Breast epithelium (tissue), 4 donors: ENCODE measurements at regions not wholly inside any gene's neighbourhood (a gene's known extent, or its start where the extent isn't known, plus 50 kb on each side); places are given as distances from the start of the nearest gene placed in this dataset.

ENCODE experiments used
- DNase-seq, 2 donors: peaks; one replicate each; pipeline ENCODE4 v3.0.0-alpha.2; 2019; ENCODE audit warnings: low spot score in 2 of 2
- H3K27ac ChIP-seq, 2 donors: fragments of 200-600 bp; sonication (generic) in 1 of 2; one replicate each; pipeline ENCODE4 v1.5.1; 2016 to 2019; ENCODE audit warnings: mild to moderate bottlenecking in 1 of 2
- H3K27me3 ChIP-seq, 2 donors: fragments of 200-600 bp; sonication (generic) in 1 of 2; one replicate each; pipeline versions ENCODE4 v1.5.1 to v1.6.0; 2017 to 2019; ENCODE audit warnings: control low read depth in 1 of 2, mild to moderate bottlenecking in 1 of 2
- H3K36me3 ChIP-seq: fragments of 200-600 bp; one replicate; pipeline ENCODE4 v1.5.1; 2019
- H3K4me1 ChIP-seq, 2 donors: fragments of 200-600 bp; sonication (generic); one replicate each; pipeline ENCODE4 v1.5.1; 2016 to 2019; ENCODE audit warnings: control low read depth in 1 of 2
- H3K4me3 ChIP-seq, 3 donors: fragments of 200-600 bp; sonication (generic); 1 replicate in 2 of 3; 2 replicates in 1 of 3; pipeline ENCODE4 v1.5.1; 2016 to 2019; ENCODE audit warnings: mild to moderate bottlenecking in 3 of 3, moderate library complexity in 2 of 3
- H3K9me3 ChIP-seq, 2 donors: fragments of 200-600 bp; sonication (generic) in 1 of 2; one replicate each; pipeline ENCODE4 v1.5.1; 2016 to 2019; ENCODE audit warnings: control low read depth in 1 of 2
- POLR2A ChIP-seq: fragments of 450-650 bp; IDR thresholded peaks from one replicate; pipeline ENCODE4 v1.6.1; 2016; ENCODE audit warnings: antibody characterized with exemption, mild to moderate bottlenecking, moderate library complexity
- POLR2AphosphoS5 ChIP-seq, 3 donors: sonication (generic); formaldehyde crosslinking; IDR thresholded peaks; one replicate each; pipeline ENCODE4 v1.6.1; 2017; ENCODE audit warnings: antibody characterized with exemption in 3 of 3
- intact Hi-C: fragments of 100-400 bp; cut with DNase I; formaldehyde crosslinking; loops from one replicate; pipeline ENCODE4 v1.15.1; 2023; ENCODE audit warnings: low total_unique reads
- TF ChIP-seq, protein P1 (sequence below), 3 donors: fragments of 450-650 bp; IDR thresholded peaks; one replicate each; pipeline ENCODE4 v1.5.1; 2016 to 2017; ENCODE audit warnings: antibody characterized with exemption in 3 of 3, mild to moderate bottlenecking in 3 of 3, moderate library complexity in 3 of 3

DNA sequence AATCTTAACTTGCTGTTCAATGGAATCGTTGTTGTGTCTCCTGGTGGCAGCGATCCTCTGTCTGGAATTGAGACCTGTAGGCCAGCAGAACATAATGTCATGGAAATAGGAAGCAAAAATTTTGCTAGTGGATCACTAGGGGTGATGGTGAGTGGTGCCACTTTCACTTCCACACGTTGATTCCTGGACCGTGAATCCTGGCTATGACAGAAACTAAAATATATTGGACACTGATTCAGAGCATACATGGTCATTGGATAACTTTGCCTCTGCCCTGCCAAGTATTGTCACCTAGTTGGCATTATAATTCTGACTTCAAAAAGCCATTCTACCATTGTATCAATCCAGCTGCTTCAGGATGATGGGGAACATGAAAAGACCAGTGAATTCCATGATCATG, 353.2 kb downstream of the IRX1 start:
- Histone ChIP-seq H3K36me3 (no peaks in the 10 kb centered on the region), H3K4me3 (no peak overlapping the region), H3K4me1 (no peaks in the 10 kb centered on the region), H3K27ac (no peak overlapping the region), H3K9me3 (no peaks in the 10 kb centered on the region), H3K27me3 (no peaks in the 10 kb centered on the region)
- DNase-seq, result no peak
- TF ChIP-seq, protein P1, sequence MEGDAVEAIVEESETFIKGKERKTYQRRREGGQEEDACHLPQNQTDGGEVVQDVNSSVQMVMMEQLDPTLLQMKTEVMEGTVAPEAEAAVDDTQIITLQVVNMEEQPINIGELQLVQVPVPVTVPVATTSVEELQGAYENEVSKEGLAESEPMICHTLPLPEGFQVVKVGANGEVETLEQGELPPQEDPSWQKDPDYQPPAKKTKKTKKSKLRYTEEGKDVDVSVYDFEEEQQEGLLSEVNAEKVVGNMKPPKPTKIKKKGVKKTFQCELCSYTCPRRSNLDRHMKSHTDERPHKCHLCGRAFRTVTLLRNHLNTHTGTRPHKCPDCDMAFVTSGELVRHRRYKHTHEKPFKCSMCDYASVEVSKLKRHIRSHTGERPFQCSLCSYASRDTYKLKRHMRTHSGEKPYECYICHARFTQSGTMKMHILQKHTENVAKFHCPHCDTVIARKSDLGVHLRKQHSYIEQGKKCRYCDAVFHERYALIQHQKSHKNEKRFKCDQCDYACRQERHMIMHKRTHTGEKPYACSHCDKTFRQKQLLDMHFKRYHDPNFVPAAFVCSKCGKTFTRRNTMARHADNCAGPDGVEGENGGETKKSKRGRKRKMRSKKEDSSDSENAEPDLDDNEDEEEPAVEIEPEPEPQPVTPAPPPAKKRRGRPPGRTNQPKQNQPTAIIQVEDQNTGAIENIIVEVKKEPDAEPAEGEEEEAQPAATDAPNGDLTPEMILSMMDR (IDR thresholded peaks at IDR 0.05), result no peak
- TF ChIP-seq POLR2AphosphoS5 (IDR thresholded peaks at IDR 0.05), result no peak
- intact Hi-C loops, result no loop called here

DNA sequence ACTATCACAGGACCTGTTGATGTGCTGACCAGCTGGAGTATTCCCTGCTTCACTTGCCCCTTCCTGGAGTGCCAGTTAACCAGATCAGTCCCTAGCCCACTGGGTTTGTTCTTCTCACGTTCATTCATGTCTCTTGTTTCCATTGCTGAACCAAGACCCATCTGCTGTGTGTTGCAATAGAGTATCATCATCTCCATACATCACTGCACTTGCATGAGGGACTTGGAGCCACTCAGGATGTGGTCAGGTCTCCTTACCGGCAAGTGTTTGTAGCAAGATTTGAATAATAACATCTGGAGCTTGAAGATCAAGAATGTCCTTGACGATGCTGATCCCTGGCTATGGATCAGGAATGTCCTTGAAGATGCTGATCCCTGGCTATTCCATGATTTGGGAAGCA, 358.6 kb downstream of the IRX1 start:
- intact Hi-C loops, result no loop called here

DNA sequence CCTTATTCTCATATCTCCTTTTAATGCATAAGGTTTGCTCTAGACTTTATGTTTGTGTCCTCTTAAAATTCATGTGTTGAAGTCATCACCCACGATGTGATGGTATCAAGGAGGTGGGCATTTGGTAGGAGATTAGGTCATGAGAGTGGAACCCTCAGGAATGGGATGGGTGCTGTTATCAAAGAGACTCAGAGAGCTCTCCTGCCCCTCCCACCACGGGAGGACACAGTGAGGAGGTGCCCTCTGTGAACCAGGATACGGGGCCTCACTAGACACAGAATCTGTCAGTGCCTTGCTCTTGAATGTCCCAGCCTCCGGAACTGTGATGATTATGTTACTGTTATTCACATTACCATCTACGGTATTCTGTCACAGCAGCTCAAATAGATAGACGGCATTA, 359.0 kb downstream of the IRX1 start:
- TF ChIP-seq, protein P1 (IDR thresholded peaks at IDR 0.05), result no peak
- TF ChIP-seq POLR2A (no peak), POLR2AphosphoS5 (IDR thresholded peaks at IDR 0.05) (no peak)
- H3K27ac ChIP-seq, result no peak overlapping the region

More for the DNA sequence above, 358.6 kb downstream of the IRX1 start:
- Histone ChIP-seq H3K4me3 (no peak overlapping the region), H3K36me3 (no peaks in the 10 kb centered on the region), H3K27ac (no peak overlapping the region), H3K27me3 (no peaks in the 10 kb centered on the region), H3K9me3 (no peaks in the 10 kb centered on the region), H3K4me1 (no peaks in the 10 kb centered on the region)
- no peak for TF ChIP-seq POLR2A
- DNase-seq, result no peak

DNA sequence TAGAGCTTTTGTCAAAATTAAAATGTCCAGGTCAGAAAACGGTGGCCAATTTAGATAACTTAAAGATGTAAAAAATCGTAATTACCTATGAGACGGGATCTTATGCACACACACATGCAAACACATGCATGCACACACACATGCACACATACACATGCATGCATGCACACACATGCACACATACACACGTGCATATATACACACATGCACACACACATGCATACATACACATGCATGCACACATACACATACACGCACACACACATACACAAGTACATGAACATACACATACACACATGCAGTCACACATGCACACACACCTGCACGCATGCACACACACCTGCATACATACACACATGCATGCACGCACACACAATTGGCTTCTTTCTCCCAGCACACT, 362.0 kb downstream of the IRX1 start:
- Histone ChIP-seq H3K36me3 (no peaks in the 10 kb centered on the region), H3K4me3 (no peak overlapping the region), H3K4me1 (no peaks in the 10 kb centered on the region), H3K9me3 (no peaks in the 10 kb centered on the region), H3K27me3 (no peaks in the 10 kb centered on the region), H3K27ac (no peak overlapping the region)
- TF ChIP-seq, protein P1 (IDR thresholded peaks at IDR 0.05), result no peak
- TF ChIP-seq POLR2AphosphoS5 (IDR thresholded peaks at IDR 0.05), result no peak
- TF ChIP-seq POLR2A, result no peak
- DNase-seq, result no peak
- intact Hi-C loops, result no loop called here

More for the DNA sequence above, 359.0 kb downstream of the IRX1 start:
- Histone ChIP-seq H3K4me1 (no peaks in the 10 kb centered on the region), H3K36me3 (no peaks in the 10 kb centered on the region), H3K27me3 (no peaks in the 10 kb centered on the region), H3K9me3 (no peaks in the 10 kb centered on the region), H3K4me3 (no peak overlapping the region)
- intact Hi-C loops, result no loop called here
- DNase-seq, result no peak

DNA sequence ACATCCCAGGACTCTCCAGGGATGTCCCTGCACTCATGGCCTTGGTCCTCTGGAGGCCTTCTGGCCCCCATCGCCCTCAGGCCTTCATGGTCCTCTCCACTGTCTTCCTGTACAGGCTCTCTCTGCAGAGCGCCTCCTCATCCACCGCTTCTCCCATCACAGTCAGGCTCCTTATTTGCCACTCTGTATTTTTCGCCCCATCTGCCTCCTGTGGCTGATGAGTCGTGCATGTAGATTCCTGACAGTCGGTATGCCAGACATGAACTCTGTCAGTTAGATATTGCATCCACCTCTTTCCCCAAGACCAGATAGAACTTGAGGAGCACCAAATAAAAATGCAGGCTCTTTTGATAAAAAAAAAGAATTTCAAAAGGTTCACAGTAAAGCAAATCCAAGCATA, 362.8 kb downstream of the IRX1 start:
- no peak overlapping the region for H3K27ac ChIP-seq
- H3K36me3 ChIP-seq, result no peaks in the 10 kb centered on the region
- no peak for DNase-seq
- TF ChIP-seq, protein P1 (IDR thresholded peaks at IDR 0.05), result no peak
- no peak for TF ChIP-seq POLR2A
- TF ChIP-seq POLR2AphosphoS5 (IDR thresholded peaks at IDR 0.05), result no peak
- H3K27me3 ChIP-seq, result no peaks in the 10 kb centered on the region
- intact Hi-C loops, result no loop called here
- H3K9me3 ChIP-seq, result no peaks in the 10 kb centered on the region
- H3K4me3 ChIP-seq, result no peak overlapping the region
- H3K4me1 ChIP-seq, result no peaks in the 10 kb centered on the region

DNA sequence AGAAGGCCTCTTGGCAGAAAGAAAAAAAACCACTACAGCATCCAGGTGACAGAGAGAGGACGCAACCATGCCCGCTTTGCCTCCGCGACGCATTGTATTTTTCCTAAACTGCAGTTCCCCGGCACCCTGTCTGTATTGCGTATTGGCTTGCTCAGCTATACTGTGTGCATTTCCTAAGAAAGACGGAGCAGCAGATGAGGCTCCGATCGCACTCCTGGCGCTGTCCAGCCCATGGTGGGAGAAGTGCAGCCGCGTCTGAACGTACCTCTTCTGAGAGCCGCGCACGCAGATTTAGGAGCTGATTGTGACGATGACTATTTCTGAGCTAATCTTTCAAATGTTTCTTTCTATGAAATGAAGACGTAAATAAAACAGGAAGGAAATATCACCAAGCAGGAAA, 366.5 kb downstream of the IRX1 start:
- no peaks in the 10 kb centered on the region for H3K27me3 ChIP-seq
- H3K27ac ChIP-seq, result no peak overlapping the region
- intact Hi-C loops, result no loop called here
- TF ChIP-seq POLR2A (no peak), POLR2AphosphoS5 (IDR thresholded peaks at IDR 0.05) (no peak)
- TF ChIP-seq, protein P1 (IDR thresholded peaks at IDR 0.05), result no peak
- no peak overlapping the region for H3K4me3 ChIP-seq
- H3K36me3 ChIP-seq, result no peaks in the 10 kb centered on the region
- peaks cover 0 to 3% of the 10 kb centered on the region in 2 donors for H3K9me3 ChIP-seq
- H3K4me1 ChIP-seq, result no peaks in the 10 kb centered on the region
- no peak for DNase-seq
